B cell (primary cell): ENCODE measurements at regions not wholly inside any gene's neighbourhood (a gene's known extent, or its start where the extent isn't known, plus 50 kb on each side); places are given as distances from the start of the nearest gene placed in this dataset.
"Not testable (repeated sequence)": the region's sequence is repeated elsewhere in the genome, so short reads cannot be mapped to it uniquely, and the experiment has no call there.

ENCODE experiments used
- ATAC-seq: fragments of 200-7000 bp; cut with Tn5 transposase; one replicate; pipeline ENCODE4 v1.10.0; 2021; ENCODE audit warnings: low read depth, mild to moderate bottlenecking, moderate number of reproducible peaks, moderate library complexity
- CTCF ChIA-PET: fragments of 350-600 bp; sonication (Branson Sonifier 250); formaldehyde crosslinking; loops from one replicate; lab custom pipeline; 2021; ENCODE audit warnings: antibody characterized with exemption, inconsistent platforms; lab: Charles Lee
- POLR2A ChIA-PET: fragments of 350-600 bp; sonication (Branson Sonifier 250); formaldehyde crosslinking; loops from one replicate; lab custom pipeline; 2021; ENCODE audit warnings: antibody characterized with exemption; lab: Charles Lee
- DNase-seq: peaks from one replicate; pipeline ENCODE4 v3.0.0; 2013
- H2AFZ ChIP-seq: 2 replicates; pipeline ENCODE4 v1.6.1; 2012; ENCODE audit warnings: mild to moderate bottlenecking, low read depth, low read length; ENCODE audit not compliant: insufficient read depth, poor library complexity, severe bottlenecking
- H3K27ac ChIP-seq, 2 donors: 1 replicate in 1 of 2; 2 replicates in 1 of 2; pipeline ENCODE4 v1.5.1; 2012 to 2013; ENCODE audit warnings: low read length in 2 of 2, mild to moderate bottlenecking in 2 of 2, moderate library complexity in 1 of 2
- H3K27me3 ChIP-seq, 4 experiments: fragments of 200-600 bp in 1 of 4; sonication (generic) in 1 of 4; replicated peaks in 1 of 4; 1 replicate in 2 of 4; 2 replicates in 2 of 4; pipeline versions ENCODE4 v1.6.1 to v1.7.0; 2013 to 2016; ENCODE audit warnings: low read length in 3 of 4, mild to moderate bottlenecking in 2 of 4, mixed read lengths in 1 of 4, moderate library complexity in 1 of 4; ENCODE audit not compliant: insufficient read depth in 4 of 4, control insufficient read depth in 3 of 4; ENCODE audit errors: control extremely low read depth in 1 of 4
- H3K36me3 ChIP-seq, 2 experiments: replicated peaks in 1 of 2; 1 replicate in 1 of 2; 2 replicates in 1 of 2; pipeline versions ENCODE4 v1.6.1 to v1.7.1; 2013; ENCODE audit warnings: low read length in 1 of 2; ENCODE audit not compliant: insufficient read depth in 2 of 2, control insufficient read depth in 1 of 2; ENCODE audit errors: control extremely low read depth in 1 of 2, extremely low read depth in 1 of 2
- H3K4me1 ChIP-seq, 2 donors: fragments of 200-600 bp in 1 of 2; sonication (generic) in 1 of 2; 1 replicate in 1 of 2; 2 replicates in 1 of 2; pipeline versions ENCODE4 v1.5.1 to v1.6.1; 2013 to 2017; ENCODE audit warnings: low read length in 2 of 2; ENCODE audit not compliant: control insufficient read depth in 2 of 2, insufficient read depth in 2 of 2
- H3K4me2 ChIP-seq: replicated peaks from 2 replicates; pipeline ENCODE3; 2012; ENCODE audit warnings: mild to moderate bottlenecking, low read depth, low read length; ENCODE audit not compliant: poor library complexity, severe bottlenecking
- H3K4me3 ChIP-seq, 5 experiments: fragments of 200-600 bp in 1 of 5; sonication (generic) in 1 of 5; 1 replicate in 3 of 5; 2 replicates in 2 of 5; pipeline versions ENCODE4 v1.5.1 to v1.7.0; 2011 to 2016; ENCODE audit warnings: low read length in 4 of 5, mild to moderate bottlenecking in 4 of 5, low read depth in 2 of 5, control low read depth in 1 of 5, moderate library complexity in 1 of 5; ENCODE audit not compliant: insufficient read depth in 1 of 5; ENCODE audit errors: control extremely low read depth in 1 of 5, extremely low read depth in 1 of 5
- H3K79me2 ChIP-seq: fragments of 200-600 bp; sonication (generic); one replicate; pipeline ENCODE4 v1.6.0; 2016; ENCODE audit warnings: low read length; ENCODE audit not compliant: control insufficient read depth, insufficient read depth
- H3K9ac ChIP-seq: fragments of 200-600 bp; sonication (generic); 2 replicates; pipeline ENCODE4 v1.6.1; 2017; ENCODE audit warnings: mild to moderate bottlenecking, low read length, moderate library complexity
- H3K9me3 ChIP-seq, 3 donors: one replicate each; pipeline versions ENCODE4 v1.6.1 to v1.7.1; 2013; ENCODE audit warnings: low read length in 2 of 3; ENCODE audit not compliant: control insufficient read depth in 2 of 3, insufficient read depth in 1 of 3; ENCODE audit errors: control extremely low read depth in 1 of 3
- H4K20me1 ChIP-seq: 2 replicates; pipeline ENCODE4 v1.6.0; 2012; ENCODE audit warnings: mild to moderate bottlenecking, low read length; ENCODE audit not compliant: insufficient read depth, control insufficient read depth, poor library complexity, severe bottlenecking
- H3K27ac Mint-ChIP-seq: one replicate; pipeline ENCODE4 v1.8.0; 2021; ENCODE audit warnings: mixed read lengths
- H3K27me3 Mint-ChIP-seq: one replicate; pipeline ENCODE4 v1.8.0; 2021; ENCODE audit warnings: mixed read lengths
- H3K4me1 Mint-ChIP-seq: one replicate; pipeline ENCODE4 v1.8.0; 2021; ENCODE audit warnings: mixed read lengths
- H3K4me3 Mint-ChIP-seq: one replicate; pipeline ENCODE4 v1.8.0; 2021; ENCODE audit warnings: mixed read lengths
- H3K9me3 Mint-ChIP-seq: one replicate; pipeline ENCODE4 v1.8.0; 2022; ENCODE audit warnings: mixed read lengths; ENCODE audit not compliant: insufficient read depth
- CTCF ChIP-seq: fragments of 200-600 bp; IDR thresholded peaks from one replicate; pipeline ENCODE4 v1.8.0; 2022; ENCODE audit warnings: antibody characterized with exemption, mild to moderate bottlenecking
- EZH2 ChIP-seq: IDR thresholded peaks from 2 replicates; pipeline ENCODE4 v1.6.1; 2012; ENCODE audit warnings: borderline replicate concordance, low read depth, mild to moderate bottlenecking, moderate library complexity, low read length; ENCODE audit not compliant: insufficient read depth, poor library complexity, severe bottlenecking
- WGBS: methylation state at CpG from one replicate; pipeline ENCODE4 v1.1.5; 2013; ENCODE audit warnings: missing lambda C conversion rate; ENCODE audit not compliant: insufficient coverage; 5-methylcytosine and 5-hydroxymethylcytosine counted together
- intact Hi-C: fragments of 100-400 bp; cut with micrococcal nuclease; formaldehyde crosslinking; loops from one replicate; pipeline ENCODE4 v1.10.0; 2022

GRCh38 chr4:69383281-69383680, 103.0 kb downstream of the UGT2B28 start:
- WGBS = 35% methylated on average over 3 of the region's 3 CpGs
- CTCF ChIA-PET = no interaction called here
- Histone ChIP-seq H3K4me2 (no peak overlapping the region), H3K27me3 (no peaks in the 10 kb centered on the region), H3K27ac (no peak overlapping the region), H3K4me3 (no peak overlapping the region), H4K20me1 (no peaks in the 10 kb centered on the region), H3K79me2 (no peaks in the 10 kb centered on the region), H3K9me3 (peaks cover 0 to 3% (median 0%) of the 10 kb centered on the region in 3 donors), H3K36me3 (no peaks in the 10 kb centered on the region), H3K9ac (no peak overlapping the region), H2AFZ (no peak overlapping the region), H3K4me1 (no peaks in the 10 kb centered on the region)
- Mint-ChIP-seq H3K4me1 (no peaks in the 10 kb centered on the region), H3K9me3 (peaks cover 2% of the 10 kb centered on the region), H3K4me3 (no peak overlapping the region), H3K27me3 (no peaks in the 10 kb centered on the region), H3K27ac (no peak overlapping the region)
- TF ChIP-seq EZH2 (no peak), CTCF (no peak)
- intact Hi-C loops = no loop called here
- POLR2A ChIA-PET = no interaction called here
- ATAC-seq = no peak
- no peak for DNase-seq

- H3K9me3 Mint-ChIP-seq, H3K27me3 Mint-ChIP-seq, H3K36me3 ChIP-seq, H3K9me3 ChIP-seq, H3K4me1 Mint-ChIP-seq, POLR2A ChIA-PET, CTCF ChIA-PET, H3K79me2 ChIP-seq, H3K4me2 ChIP-seq, H3K27ac Mint-ChIP-seq, H3K27ac ChIP-seq, H3K4me3 Mint-ChIP-seq, H3K4me3 ChIP-seq, intact Hi-C loops, H2AFZ ChIP-seq, H3K4me1 ChIP-seq, ATAC-seq, DNase-seq, H3K9ac ChIP-seq, H4K20me1 ChIP-seq, H3K27me3 ChIP-seq: not testable (repeated sequence)
- no CpG with 5 or more reads among the region's 4 CpGs for WGBS
Observed at GRCh38 chr4:69389111-69389510, 106.6 kb downstream of the UGT2B4 start.
